Activated gamma-delta T cell treated with Interleukin-2 at 50 U/mL for 16 hours (primary cell): ENCODE measurements at regions not wholly inside any gene's neighbourhood (a gene's known extent, or its start where the extent isn't known, plus 50 kb on each side); places are given as distances from the start of the nearest gene placed in this dataset.

Experiments used
- DNase-seq: peaks from one replicate; pipeline ENCODE4 v3.0.0-alpha.2; 2020

- DNase-seq = no peak
These were observed 474.3 kb upstream of the MGMT start for GRCh38 chr10:128992770-128993169.

GRCh38 chr10:128993443-128993842 is 473.6 kb upstream of the MGMT start:
- DNase-seq = no peak

- DNase-seq = no peak
These were observed 473.0 kb upstream of the MGMT start for GRCh38 chr10:128993911-128994538.

- DNase-seq = no peak
These were observed 472.4 kb upstream of the MGMT start for GRCh38 chr10:128994598-128995143.

- no peak for DNase-seq
These were observed 471.4 kb upstream of the MGMT start for GRCh38 chr10:128995676-128996075.

- no peak for DNase-seq
These were observed 470.9 kb upstream of the MGMT start for GRCh38 chr10:128996092-128996491.

- no peak for DNase-seq
These were observed 468.8 kb upstream of the MGMT start for GRCh38 chr10:128998101-128998805.

- DNase-seq = no peak
These were observed 462.6 kb upstream of the MGMT start for GRCh38 chr10:129004398-129004797.

GRCh38 chr10:129005080-129005479 is 462.0 kb upstream of the MGMT start:
- DNase-seq = no peak

- DNase-seq = no peak
These were observed 461.2 kb upstream of the MGMT start for GRCh38 chr10:129005804-129006203.

GRCh38 chr10:129018511-129018910 is 448.5 kb upstream of the MGMT start:
- DNase-seq = no peak

- no peak for DNase-seq
These were observed 446.2 kb upstream of the MGMT start for GRCh38 chr10:129020651-129021330.

GRCh38 chr10:129021594-129022304 is 445.3 kb upstream of the MGMT start:
- DNase-seq = no peak

GRCh38 chr10:129023082-129023481 is 444.0 kb upstream of the MGMT start:
- DNase-seq = no peak

- no peak for DNase-seq
These were observed 443.0 kb upstream of the MGMT start for GRCh38 chr10:129024046-129024445.

GRCh38 chr10:129025787-129026186 is 441.3 kb upstream of the MGMT start:
- DNase-seq = no peak

- no peak for DNase-seq
These were observed 439.1 kb upstream of the MGMT start for GRCh38 chr10:129027906-129028305.

- no peak for DNase-seq
These were observed 438.6 kb upstream of the MGMT start for GRCh38 chr10:129028451-129028850.

GRCh38 chr10:129029051-129029450 is 438.0 kb upstream of the MGMT start:
- DNase-seq = no peak

GRCh38 chr10:129029851-129030602 is 437.0 kb upstream of the MGMT start:
- DNase-seq = no peak

- no peak for DNase-seq
These were observed 436.5 kb upstream of the MGMT start for GRCh38 chr10:129030603-129030895.

GRCh38 chr10:129030996-129031843 is 435.8 kb upstream of the MGMT start:
- DNase-seq = peak; percentile 49
